ENCODE measurements at regions not wholly inside any gene's neighbourhood (a gene's known extent, or its start where the extent isn't known, plus 50 kb on each side); places are given as distances from the start of the nearest gene placed in this dataset.

- TF ChIP-seq CTCF (IDR thresholded peaks at IDR 0.05) (no peak), POLR2A (IDR thresholded peaks at IDR 0.05) (no peak)
Observed at GRCh38 chr20:29452186-29452585, 1805.3 kb upstream of the DEFB115 start.

Data from tibial nerve (tissue), 3 donors.